HG03139 (cell line): ENCODE measurements at regions not wholly inside any gene's neighbourhood (a gene's known extent, or its start where the extent isn't known, plus 50 kb on each side); places are given as distances from the start of the nearest gene placed in this dataset.

Experiments
- ATAC-seq: cut with Tn5 transposase; IDR thresholded peaks from one replicate; pipeline ENCODE4 v1.9.1; 2021; ENCODE audit not compliant: unreplicated experiment

DNA sequence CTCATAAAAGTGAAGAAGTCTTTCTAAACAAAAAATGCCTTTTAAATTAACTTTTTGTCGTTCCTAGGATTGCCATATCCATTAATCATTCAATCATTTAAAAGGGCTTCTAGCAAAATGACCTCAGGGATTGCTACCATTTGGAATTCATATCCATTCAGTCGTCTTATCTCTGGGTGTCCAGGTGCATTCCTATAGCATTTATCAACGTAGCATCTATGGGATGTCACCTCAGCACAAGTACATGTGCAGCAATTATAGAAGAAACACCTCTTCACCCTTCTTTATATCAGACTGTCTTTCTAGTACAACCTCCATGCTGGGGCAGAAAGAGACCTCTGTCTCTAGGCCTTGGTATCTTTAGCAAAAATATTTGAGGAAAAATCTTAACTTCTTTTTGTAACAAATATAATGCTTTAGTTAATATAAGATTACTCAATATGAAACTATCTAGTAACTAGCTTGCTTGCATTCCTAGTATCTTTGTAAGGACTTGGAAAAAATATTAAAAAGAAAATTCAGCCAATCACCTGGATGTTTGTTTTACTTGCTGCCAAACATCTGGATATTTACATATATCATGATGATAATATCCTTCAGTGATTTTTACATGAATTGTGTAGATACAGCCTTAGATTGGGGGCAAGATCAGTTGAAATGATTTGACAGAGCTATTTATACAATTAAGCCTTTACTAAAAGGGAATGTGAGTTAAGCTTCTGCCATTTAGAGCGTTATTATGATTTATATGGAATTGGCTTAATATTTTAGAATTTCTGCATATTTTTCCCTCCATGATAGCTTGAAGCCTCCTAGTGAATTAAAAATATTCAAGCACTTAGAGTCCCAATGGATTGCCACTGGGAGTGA, 356.8 kb downstream of the HDGFL1 start:
- ATAC-seq, result no peak

DNA sequence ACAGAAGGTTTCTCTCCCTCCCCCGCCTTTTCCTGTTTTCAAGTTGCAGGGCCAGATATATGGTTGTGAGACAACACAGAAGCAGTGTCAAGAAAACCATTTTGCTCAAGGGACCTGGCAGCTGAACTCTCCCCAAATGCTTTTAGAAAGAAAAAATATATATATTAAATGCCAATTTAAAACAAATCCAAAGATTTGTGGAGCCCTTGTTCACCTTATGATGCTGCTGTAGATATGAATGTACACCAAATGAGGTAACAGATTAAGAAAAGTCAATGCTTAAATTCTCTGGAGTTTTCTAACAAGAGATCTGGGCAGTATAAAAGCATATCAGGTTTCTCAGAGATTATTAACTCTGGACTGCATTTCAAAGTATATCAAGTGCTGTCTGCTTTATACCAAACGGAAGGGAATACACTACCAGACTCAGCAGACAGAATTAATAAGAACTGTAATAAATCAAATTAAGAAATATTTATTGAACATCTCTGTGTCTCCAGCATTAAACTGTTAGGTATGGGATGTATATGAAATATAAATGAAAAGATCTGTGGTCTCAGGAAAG, 357.5 kb downstream of the HDGFL1 start:
- ATAC-seq, result no peak

DNA sequence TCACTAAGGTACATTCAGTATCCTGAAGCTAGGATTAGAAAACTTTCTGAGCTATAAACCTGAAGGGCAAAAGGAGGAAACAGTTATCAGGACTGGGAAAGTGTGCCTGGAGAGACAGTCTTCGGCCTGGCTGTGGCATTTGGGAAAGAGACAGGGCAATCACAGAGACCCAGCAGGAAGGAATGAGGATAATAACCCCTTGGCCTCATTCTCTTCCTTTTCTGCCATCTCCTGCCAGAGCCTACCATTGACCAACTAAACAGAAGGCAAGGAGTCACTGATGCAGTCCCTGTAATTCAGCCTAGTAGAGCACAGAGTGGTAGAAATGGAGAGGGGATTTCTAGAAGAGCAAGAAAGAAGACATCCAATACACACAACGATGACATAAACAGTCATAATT, 359.4 kb downstream of the HDGFL1 start:
- no peak for ATAC-seq

DNA sequence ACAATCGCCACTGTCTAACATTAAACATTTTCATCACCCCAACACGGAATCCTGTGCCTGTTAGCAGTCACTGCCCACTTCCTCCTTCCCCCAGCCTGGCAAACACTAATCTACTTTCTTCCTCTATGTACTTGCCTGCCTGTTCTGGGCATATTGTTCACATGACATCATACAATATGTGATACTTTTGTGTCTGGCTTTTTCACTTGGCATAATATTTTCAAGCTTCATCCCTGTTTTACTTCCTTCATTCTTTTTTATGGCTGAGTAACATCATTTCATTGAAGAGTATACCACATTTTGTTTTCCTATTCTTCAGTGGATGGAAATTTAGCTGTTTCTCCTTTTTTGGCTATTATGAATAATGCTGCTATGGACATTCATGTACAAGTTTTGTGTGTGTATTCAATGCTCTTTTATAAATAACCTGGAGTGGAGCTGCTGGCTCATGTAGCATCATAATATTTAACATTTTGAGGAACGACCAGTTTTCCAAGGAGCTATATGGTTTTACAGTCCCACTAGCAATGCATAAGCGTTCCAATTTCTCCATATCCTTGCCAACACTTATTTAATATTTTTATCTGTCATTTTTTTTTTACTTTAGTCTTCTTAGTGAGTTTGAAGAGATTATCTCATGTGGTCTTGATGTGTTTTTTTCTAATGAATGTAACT, 360.1 kb downstream of the HDGFL1 start:
- ATAC-seq, result no peak

DNA sequence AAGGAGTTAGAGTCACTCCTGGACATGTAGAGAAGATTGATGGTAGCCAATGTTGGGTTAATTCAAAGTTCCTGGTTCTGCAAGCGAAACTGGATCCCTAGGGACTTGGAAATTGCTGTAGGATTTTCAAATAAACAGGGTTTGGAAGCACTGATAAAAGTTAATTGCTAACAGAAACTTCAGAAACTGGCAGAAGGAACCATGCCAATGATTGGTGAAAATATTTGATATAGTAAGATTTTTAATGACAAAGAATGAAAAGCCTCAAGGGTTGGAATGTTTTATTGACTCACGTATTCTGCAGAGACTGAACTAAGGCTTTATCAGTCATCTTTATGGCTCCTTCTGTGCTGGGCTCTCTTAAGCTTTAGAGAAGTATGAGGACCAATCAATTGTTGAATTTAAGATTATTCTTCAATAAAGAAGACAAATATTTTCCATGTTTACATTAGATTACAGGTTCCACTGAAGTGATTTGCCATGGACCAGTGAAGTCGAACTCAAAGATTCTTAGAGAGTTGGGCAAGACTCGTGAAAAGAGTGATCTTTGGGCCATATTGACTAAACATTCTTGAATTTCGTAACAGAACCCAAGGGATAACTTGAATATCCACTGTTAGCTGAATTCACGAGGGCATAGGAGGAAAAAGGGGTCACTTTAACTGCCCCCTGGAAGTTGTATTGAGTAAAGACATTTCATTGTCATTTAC, 371.4 kb downstream of the HDGFL1 start:
- ATAC-seq, result no peak

DNA sequence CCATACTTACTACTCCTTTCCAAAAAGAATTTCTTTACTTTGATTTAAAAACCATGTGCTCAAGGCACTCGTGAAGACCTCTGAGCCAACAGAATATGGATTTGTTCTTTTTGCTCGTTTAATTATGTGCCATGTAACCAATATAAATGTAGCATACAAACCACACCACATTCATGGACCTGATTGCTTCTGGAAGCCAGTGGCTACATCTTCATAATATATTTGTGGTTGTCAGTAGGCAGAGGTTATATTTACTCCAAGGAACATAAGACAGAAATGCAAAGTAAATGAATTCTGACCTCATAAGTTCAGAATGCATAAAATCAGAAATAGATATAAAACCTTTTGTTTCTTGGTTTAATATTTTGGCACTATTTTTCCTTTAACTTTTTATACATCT, 373.0 kb downstream of the HDGFL1 start:
- no peak for ATAC-seq

DNA sequence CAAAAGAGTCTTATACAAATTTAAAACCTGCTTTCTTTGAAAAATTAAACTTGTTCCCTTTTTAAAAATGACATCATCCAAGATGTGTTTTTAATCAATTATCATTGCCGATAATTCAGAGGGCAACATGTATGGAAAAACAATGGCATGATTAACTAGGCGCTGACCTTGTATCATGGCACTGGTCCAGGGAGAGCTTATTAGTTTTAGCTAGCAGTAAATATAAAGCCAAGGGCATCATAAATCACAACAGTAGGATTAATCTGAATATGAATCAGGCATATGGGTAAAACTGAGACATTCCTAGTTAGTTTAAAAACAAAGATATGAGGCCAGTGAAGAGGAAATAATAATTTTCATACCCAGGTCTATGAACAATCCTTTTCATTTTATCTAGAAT, 374.0 kb downstream of the HDGFL1 start:
- no peak for ATAC-seq

DNA sequence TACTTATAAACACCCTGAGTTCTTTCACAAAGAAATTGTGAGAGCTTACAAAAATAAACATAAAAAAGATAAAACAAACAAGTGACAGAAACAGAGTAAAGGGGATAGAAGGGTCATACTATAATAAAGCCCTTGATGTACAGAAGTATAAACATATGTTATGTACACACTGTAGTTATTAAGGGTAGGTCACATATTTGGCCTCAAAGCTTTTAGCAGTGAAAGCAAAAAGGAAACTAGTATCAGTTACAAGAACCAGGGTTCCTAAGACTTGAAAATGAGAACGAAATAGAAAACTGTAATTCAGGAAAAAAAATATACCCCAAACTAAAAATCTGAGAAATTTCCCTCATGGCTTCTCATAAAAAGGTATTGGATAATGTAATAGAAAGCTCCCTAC, 380.6 kb downstream of the HDGFL1 start:
- no peak for ATAC-seq

DNA sequence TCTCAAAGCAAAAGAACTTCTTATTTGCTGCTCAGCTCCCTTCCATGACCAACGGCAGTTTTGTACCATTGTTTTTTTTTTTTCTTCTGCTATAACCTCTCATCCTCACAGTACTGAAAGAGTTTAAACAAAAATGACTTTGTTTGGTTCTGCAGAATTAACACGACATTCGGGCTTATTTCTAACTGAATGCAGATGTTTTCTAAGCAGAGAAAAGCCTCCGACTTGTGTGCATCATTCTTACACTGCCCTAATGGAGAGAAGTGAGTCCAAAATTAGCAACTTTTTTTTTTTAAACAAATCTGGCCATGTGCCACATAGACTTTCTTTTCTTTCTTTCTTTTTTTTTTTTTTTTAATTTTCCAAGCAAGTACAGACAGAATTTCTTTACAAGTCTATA, 382.7 kb downstream of the HDGFL1 start:
- ATAC-seq, result no peak

DNA sequence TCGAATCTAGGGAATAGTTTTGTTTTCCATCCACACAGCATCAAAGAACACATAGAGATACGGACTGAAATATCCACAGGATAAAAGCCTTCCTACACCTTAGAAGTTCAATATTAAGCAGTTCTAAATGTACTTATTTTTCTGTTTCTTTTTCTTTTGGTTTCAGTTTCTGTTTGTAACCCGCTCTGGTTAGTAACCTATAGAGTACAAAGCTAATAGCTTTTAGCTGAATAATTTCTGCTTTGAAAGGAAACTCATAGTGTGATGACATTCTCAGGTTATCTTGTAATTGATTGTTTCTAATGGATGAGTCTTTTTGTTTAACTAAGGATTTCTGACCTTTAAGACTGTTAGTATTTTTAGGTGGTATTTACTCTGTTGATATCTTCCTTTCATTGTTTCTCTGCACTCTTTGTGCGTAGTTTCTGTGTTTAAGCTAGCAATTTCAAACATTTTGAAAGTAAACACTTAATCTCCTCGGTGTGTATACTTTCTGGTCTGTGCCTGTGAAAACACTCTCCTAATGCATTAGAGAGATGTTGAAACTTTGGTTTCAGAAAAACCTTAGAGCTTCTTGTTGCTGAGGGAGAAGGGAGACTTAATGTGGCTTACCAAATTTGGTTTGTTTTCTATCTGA, 385.5 kb downstream of the HDGFL1 start:
- ATAC-seq, result peak; percentile 68

DNA sequence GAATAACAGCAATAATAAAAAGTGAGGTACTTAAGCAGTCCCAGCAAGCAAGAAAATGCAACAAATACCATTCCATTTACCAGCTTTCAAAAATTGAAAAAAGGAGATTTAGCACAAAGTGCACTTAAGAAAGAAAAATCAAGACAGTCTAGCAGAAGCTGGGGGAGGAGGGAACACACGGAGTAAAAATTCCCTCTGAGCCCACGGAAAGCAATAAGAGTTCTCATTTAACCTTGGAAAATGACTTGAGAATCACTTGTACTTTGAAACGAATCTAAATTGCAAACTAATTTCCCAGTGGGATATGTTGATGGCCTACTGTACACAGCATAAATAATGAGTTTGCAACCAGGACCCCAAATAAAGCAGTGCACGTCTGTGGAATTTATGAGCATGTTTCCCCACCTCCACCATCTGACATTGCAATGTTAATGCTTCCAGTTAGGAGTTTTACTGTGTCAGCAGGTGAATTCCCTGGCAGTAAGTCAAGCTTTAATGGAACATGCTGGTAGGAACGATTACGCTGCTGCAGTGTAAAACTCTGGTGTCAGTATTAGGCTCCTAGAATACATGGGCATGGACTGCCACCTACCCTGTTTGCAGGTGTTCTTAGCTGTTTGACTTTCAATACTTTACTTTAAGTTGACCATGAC, 386.8 kb downstream of the HDGFL1 start:
- ATAC-seq, result no peak

DNA sequence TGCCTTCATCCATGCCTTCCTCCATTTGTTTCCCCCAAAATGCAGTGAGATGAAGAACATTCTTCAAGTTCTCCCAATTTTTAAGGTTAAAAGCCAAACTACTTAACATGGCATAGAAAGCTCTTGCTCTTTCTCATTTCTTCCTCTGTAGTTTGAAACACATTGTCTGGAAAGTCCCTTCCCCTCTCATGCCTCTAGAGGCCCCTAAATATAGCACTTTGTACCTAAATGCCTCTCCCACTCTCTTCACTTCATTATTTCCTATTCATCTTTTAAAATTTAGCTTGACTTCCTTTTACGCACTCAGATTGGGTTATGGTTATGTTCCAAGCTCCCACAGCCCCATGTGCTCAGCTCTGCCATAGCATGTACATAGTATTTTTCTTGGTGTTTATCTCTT, 389.3 kb downstream of the HDGFL1 start:
- no peak for ATAC-seq

DNA sequence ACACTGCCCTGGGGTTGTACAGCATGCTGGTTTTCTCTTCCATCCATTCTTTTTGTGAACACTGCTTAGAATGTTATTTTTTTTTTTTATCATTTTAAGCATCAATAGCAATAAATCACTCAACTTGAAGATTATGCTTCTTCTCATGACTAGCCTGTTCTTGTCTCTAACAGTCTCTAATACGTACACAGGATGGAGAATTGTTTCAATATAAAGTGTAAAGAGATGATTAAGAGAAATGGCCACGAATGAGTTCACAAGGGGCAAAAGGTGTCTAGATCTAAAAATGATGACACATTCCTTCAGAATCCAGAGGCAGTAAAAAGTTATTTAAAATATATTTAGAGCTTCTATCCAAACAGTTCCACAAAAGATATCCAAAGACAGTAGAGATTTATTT, 390.2 kb downstream of the HDGFL1 start:
- ATAC-seq, result no peak

DNA sequence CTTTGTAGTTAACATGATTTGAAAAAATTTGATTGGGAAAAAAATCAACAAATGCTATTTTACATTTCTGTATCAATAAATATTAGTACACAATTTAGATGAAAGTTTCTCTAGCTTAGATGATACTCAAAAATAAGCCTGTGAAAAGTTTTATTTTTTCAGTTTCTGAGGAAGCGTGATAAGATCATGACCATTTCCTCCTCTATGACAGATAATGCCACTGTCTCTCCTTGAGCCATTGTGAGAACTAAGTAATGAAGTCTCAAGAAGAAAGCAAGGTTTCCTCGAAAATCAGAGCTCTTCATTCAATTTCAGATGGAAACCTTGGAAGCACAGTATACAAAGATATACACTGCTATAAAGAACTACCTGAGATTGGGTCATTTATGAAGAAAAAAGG, 395.0 kb downstream of the HDGFL1 start:
- ATAC-seq, result no peak

DNA sequence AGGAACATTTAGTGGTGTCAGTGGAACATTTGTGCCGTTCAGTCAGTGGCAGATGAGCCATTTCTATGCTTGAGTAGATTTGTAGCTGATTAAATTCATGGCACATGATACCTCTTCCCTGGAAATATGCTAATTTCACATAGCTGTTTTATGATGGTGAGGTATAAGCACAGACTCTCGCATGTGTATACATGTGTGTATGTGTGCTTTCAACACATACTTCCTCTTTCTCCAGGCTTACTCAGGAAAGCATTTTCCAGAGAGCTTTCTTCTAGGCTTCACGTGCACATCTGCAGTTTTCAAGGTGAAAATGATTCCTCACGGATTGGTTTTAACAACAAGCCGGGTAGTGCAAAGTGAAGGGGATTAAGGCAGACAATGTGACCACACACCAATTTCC, 396.5 kb downstream of the HDGFL1 start:
- ATAC-seq, result no peak

DNA sequence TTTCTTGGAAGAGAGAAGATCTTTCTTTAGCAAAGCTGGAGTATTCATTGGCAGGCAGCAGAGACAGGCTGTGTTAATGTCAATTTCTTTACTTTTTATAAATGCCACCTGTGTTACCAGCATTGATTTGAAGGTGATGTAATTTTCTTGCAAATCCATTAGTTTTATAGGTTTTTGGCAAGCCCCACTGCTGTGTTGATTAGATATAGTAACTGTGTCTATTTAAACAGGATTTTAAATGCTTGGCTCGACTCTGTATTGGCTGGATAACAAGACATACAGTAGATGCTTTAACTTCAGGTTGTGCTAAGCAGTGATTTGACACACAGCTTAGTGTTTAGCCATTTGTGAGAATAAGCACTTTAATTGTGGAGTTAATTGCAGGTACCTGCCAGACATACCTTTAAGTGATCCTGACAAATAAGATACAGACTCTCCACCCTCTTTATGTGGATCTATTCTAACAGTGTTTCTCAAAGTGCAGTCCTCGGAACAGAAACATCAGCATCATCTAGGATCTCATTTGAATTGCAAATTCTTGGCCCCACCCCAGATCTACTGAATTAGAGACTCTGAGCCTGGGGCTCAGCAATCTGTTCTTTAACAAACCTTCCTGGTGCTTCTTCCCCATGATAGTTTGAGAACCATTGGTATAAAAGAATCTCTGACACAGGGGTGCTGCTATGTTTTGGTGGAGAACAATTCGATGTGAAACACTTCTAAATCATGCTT, 397.5 kb downstream of the HDGFL1 start:
- ATAC-seq, result no peak

DNA sequence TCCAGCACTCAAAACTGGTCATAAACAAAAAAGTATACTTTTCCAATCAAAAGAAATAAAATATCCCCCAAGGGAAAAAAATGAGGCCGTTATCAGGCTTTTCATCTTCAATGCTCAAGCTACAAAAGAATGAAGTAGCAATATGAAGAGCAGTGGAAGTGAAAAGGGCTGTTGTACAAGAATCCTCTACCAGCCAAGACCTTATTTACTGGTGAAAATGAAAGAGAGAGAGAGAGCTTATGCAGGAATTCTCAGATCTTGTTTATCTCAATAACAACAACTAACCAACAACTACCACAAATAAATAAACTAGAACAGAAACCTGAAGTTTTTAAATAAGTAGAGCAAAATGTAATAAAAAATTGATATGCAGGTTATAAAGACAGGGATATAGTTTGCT, 400.6 kb downstream of the HDGFL1 start:
- ATAC-seq, result no peak

DNA sequence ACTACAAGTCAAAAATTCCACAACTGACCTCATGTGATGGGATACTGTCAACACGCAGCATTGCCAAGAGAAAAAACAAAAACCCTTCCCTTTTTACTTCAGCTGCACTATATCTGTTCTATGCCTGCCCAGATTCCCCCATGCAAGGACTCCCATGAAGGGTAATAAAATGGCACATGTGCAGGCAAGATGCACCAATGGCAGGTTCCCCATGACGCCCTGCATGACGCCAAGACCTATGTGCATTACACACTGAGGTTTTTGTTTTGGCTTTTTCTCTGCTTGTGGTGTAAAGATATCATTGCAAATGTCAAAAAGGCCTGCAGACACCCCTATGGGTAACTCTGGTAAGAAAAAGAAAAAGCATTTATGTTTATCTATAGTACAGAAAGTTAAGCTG, 403.4 kb downstream of the HDGFL1 start:
- ATAC-seq, result no peak

DNA sequence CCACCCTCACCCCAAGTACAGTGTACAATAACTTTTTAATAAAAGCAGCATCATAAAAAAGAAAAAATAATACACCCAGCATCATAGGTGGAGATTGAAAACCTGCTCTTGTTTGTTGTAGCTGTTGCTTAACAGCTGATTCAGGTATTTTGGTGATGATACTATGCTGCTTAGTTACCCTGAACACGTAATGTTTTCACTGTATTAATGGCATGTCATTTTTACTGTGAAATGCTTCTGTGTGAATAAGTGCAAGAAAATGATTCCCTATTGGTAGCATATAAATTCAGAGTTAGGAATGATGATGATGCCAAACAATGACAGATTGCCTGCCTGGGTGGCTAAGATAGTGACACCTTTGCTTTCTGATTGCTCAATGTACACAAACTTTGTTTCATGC, 405.7 kb downstream of the HDGFL1 start:
- no peak for ATAC-seq

DNA sequence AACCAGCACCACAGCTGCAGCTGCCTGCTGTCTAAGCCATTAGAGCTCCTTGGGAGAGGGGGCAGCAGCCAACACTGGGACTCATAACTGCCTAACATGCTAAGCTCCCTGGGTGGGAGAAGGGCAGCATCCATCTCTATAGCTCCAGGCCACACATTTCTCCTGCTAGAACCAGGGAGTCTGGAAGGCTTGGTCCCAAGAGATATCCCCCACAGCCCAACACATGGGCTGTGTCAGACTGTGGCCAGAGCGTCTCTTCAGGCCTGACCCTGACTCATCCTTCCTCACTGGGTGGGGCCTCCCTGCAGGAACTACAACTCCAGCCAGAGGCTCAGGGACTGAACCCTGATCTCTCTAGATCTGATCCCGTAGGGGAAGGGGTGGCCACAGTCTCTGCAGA, 411.1 kb downstream of the HDGFL1 start:
- no peak for ATAC-seq
